TTC549 (cell line): ENCODE measurements at regions not wholly inside any gene's neighbourhood (a gene's known extent, or its start where the extent isn't known, plus 50 kb on each side); places are given as distances from the start of the nearest gene placed in this dataset.
"Not testable (repeated sequence)": the region's sequence is repeated elsewhere in the genome, so short reads cannot be mapped to it uniquely, and the experiment has no call there.

Experiments
- FAIRE-seq: peaks from 2 replicates; lab custom pipeline; 2012; peaks lifted over from hg19 to GRCh38; lab: Jason Lieb, UNC

DNA sequence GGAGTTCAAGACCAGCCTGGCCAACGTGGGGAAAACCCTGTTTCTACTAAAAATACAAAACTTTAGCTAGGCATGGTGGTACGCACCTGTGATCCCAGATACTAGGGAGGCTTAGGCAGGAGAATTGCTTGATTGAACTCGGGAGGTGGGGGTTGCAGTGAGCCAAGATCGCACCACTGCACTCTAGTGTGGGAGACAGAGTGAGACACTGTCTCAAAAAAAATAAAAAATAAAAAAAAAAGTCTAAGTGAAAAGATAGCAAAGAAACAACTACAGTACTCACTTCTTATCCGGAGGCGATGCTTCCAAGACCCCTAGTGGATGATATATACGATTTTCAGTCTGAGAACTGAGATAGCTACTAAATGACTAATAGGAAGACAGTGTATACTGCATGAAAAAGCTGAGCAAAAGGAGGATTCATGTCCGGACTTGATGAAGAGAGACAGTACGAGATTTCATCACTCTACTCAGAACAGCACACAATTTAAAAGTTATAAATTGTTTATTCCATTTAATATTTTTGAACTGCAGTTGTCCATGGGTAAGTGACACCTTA lies 138.7 kb upstream of the GOLGA6L6 start:
- FAIRE-seq = not testable (repeated sequence)

- FAIRE-seq = no peak
Observed at GRCh38 chr15:20672470-20672869, 130.9 kb upstream of the GOLGA6L6 start.

DNA sequence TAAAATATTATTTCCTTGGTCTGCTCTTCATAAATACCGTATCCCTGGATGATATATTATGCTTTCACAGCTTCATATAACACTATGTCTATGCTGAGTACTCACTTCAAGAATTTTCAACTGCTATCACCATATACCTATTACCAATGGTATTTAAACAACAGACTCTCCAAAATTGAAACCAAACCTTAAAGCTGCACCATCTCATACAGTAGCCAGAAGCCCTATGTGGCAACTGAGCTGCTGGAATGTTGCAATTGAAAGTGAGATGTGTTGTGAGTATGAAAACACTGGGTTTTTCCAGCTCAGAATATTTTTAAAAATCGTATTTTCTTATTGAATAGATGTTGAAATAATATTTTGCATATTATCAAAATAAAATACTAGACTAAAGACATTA lies 130.1 kb upstream of the GOLGA6L6 start:
- no peak for FAIRE-seq

DNA sequence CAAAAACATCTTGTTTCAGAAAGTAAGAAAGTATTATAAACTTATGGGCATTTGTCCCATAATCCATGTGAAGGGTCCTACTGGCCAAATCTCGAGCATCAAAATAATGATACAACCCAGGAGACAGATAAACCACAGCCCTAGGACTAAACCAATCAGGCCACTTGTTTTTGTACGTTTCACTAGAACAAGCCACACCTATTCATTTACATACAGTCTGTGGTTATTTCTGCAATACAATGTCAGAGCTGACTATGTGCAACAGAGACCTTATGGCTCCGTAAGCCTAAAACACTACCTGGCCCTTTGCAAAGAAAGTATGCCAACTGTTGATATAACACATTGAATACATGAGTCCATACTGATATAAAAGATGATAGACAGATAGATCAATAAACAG lies 124.8 kb upstream of the GOLGA6L6 start:
- peak; percentile 7 for FAIRE-seq

DNA sequence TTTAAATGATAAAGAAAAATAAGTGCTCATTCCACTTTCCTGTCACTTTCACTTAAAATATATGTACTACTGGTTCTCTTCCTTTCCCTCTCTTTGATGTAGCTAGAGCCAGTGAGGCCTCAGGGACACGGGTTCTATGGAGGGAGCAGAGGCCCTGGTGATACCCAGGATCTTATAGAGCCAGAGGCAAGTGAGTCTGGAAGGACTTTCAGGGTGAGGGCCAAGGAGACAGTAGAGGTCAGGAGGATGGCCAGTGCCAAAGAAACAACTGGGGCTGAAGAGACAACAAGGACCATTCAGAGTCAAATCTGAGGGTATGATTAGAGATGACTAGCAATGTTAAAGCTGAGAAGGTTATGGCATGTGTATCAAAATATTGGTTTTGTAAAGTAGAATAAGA lies 124.1 kb upstream of the GOLGA6L6 start:
- FAIRE-seq = no peak

DNA sequence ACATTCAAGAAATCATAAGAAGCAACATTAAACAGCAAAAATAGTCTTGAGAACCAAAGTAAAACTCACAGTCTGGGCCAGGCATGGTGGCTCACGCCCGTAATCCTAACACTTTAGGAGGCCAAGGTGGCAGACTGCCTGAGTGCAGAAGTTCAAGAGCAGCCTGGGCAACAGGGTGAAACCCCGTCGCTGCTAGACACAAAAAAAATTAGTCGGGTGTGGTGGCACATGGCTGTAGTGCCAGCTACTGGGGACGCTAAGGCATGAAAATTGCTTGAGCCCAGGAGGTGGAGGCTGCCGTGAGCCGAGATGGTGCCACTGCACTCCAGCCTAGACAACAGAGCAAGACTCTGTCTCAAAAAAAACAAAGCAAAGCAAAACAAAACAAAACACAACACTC lies 117.7 kb upstream of the GOLGA6L6 start:
- FAIRE-seq = no peak

DNA sequence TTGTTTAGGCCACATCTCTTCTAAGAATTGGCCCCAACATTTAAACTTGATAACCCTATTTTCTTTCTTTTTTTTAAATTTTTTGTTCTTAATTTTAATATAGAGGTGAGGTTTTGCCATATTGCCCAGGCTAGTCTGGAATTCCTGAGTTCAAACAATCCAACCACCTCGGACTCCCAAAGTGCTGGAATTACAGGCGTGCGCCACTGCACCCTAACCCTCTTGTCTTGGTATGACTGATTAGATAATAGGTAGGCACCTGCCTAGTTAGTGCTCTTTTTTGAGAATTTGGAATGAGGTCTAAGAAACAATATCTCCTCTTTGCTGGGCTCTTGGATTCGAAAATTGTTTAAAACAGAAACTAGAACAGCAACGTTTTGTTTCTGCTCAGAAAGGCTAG lies 116.4 kb upstream of the GOLGA6L6 start:
- FAIRE-seq = no peak

DNA sequence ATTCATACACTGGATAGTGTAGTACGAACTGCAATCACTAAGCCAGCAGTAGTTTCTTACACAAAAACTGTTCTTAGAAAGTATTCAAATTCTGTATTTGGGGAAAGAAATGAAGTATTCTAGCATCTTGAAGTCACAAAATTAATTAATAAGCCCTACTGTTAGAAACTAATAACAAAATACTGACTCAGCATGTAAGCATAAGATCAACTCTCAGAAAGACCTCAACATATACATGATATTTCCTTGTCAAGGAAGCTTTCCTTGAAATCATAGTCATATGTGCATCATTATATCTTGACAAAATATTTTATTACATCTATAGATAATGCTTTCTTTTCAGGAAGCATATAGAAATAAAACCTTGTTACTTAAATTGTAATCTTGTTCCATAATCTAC lies 115.5 kb upstream of the GOLGA6L6 start:
- FAIRE-seq = no peak

GRCh38 chr15:20652914-20653313 lies 111.3 kb upstream of the GOLGA6L6 start:
- no peak for FAIRE-seq

DNA sequence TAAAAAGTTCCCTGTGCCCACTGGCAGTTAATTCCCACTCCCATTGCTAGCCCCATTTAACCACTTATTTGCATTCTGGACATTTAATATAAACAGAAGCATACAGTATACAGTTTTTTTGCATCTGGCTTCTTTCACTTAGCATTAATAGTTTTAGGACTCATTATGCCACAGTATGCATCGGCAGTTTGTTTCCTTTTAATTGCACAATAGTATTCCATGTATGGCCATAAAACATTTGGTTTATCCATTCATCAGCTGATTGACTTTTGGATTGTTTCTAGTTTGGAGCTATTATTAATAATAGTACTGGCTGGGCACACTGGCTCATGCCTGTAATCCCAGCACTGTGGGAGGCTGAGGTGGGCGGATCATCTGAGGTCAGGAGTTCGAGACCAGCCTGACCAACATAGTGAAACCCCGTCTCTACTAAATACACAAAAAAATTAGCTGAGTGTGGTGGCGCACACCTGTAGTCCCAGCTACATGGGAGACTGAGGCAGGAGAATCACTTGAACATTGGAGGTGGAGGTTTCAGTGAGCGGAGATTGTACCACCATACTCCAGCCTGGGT lies 106.9 kb upstream of the GOLGA6L6 start:
- not testable (repeated sequence) for FAIRE-seq

- no peak for FAIRE-seq
Observed at GRCh38 chr15:20646529-20647142, 105.0 kb upstream of the GOLGA6L6 start.

- FAIRE-seq = no peak
Observed at GRCh38 chr15:20645956-20646355, 104.4 kb upstream of the GOLGA6L6 start.

- FAIRE-seq = no peak
Observed at GRCh38 chr15:20644896-20645295, 103.3 kb upstream of the GOLGA6L6 start.

GRCh38 chr15:20643829-20644425 lies 102.3 kb upstream of the GOLGA6L6 start:
- FAIRE-seq = no peak

GRCh38 chr15:20643024-20643770 lies 101.6 kb upstream of the GOLGA6L6 start:
- no peak for FAIRE-seq

DNA sequence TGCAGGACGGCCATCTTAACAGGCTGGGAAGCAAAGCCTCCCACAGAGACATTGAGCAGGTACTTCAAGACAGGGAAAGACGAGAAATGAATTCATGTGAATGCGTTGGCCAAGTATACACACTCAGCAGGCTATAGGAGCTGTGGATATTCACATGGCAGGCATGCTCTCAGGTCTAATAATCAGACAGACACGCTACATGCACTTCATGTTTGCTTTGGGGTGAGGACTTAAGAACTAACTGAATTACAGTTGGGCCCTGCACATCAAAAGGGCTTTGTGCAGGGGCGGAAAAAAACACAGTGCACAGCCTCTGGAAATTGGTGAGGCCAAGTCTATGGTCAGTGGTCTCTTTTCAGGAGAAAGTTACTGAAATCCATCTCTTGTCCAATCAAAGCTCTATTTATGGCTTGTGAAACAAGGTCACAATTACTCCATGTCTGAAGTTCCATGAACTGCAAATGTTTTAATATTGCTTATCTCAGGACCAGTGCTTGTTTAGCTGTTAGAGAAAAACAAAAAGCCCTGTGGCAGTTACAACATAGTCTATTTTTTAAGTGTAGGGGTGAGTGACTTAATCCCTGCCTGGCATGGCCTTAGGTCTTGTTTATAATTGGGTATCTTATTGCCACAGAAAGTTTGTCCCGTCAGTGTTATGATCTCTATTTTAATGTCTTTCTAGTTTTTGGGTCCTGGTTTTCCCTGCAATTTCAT lies 100.6 kb upstream of the GOLGA6L6 start:
- FAIRE-seq = no peak

GRCh38 chr15:20640427-20640826 lies 98.8 kb upstream of the GOLGA6L6 start:
- peak; percentile 38 for FAIRE-seq

- not testable (repeated sequence) for FAIRE-seq
Observed at GRCh38 chr15:20639224-20639623, 97.6 kb upstream of the GOLGA6L6 start.

DNA sequence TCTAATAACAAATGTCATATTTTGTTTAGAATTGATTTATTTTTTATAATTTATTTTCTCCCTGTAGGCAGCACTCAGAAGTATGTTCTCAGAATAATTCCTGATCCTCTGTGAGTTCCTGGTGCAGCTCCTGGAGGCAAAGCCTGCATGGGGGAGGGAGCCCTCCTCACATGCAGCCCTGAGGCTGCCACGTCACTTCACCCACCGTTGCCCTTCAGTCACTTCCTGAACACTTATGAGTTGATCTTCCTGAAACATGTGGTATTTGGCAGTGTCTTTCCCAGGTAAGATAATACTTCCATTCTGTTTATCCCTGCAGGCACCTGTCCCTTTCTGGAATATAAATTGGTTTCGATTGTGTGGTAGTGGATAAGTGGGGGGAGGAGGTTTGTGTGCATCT lies 95.9 kb upstream of the GOLGA6L6 start:
- FAIRE-seq = not testable (repeated sequence)

GRCh38 chr15:20629526-20629925 lies 87.9 kb upstream of the GOLGA6L6 start:
- not testable (repeated sequence) for FAIRE-seq

DNA sequence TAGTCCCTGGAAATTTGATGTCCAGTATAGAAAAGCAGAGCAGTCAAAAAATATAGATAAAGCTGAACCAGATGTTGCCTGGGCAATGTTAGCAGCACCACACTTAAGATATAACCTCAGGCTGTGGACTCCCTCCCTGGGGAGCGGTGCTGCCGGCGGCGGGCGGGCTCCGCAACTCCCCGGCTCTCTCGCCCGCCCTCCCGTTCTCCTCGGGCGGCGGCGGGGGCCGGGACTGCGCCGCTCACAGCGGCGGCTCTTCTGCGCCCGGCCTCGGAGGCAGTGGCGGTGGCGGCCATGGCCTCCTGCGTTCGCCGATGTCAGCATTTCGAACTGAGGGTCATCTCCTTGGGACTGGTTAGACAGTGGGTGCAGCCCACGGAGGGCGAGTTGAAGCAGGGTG lies 86.9 kb upstream of the GOLGA6L6 start:
- FAIRE-seq = not testable (repeated sequence)

DNA sequence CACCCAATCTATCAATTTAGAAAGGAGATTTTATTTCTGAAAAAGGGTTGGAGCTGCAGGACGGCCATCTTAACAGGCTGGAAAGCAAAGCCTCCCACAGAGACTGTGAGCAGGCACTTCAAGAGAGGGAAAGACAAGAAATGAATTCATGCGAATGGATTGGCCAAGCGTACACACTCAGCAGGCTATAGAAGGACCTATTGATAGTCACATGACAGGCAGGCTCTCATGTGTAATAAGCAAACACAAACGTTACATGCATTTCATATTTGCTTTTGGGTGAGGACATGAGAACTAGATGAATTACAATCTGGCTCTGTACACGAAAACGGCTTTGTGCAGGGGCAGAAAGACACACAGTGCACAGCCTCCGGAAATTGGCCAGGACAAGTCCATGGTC lies 83.9 kb upstream of the GOLGA6L6 start:
- not testable (repeated sequence) for FAIRE-seq
